HG02610 (cell line): ENCODE measurements at regions not wholly inside any gene's neighbourhood (a gene's known extent, or its start where the extent isn't known, plus 50 kb on each side); places are given as distances from the start of the nearest gene placed in this dataset.

Experiments used
- ATAC-seq: cut with Tn5 transposase; IDR thresholded peaks from one replicate; pipeline ENCODE4 v1.9.1; 2021; ENCODE audit warnings: mild to moderate bottlenecking, moderate library complexity; ENCODE audit not compliant: unreplicated experiment

DNA sequence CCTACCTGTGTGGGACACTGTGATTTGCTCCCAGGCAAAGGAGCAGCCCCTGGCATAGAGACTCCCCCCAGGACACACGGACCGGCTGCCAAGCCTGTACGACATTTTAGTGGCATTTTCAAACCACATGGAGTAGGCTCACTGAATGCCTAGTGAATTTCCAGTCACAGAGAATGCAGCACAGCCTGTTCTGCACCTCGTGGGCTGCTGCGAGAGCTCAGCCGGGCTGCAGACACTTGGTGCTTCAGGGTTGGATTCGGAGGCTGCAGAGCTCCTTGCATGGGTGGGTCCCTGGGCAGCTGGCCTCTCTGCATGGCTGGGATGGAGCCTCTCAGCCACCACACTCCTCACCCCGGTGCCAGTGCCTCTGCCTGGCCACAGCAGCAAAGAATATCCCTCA lies 51.2 kb upstream of the HNF1B start:
- ATAC-seq, result no peak
